Middle frontal gyrus (tissue), 1 donor: ENCODE measurements at regions not wholly inside any gene's neighbourhood (a gene's known extent, or its start where the extent isn't known, plus 50 kb on each side); places are given as distances from the start of the nearest gene placed in this dataset.
"Not testable (repeated sequence)": the region's sequence is repeated elsewhere in the genome, so short reads cannot be mapped to it uniquely, and the experiment has no call there.

Source experiments
- DNase-seq: peaks from one replicate; pipeline ENCODE4 v3.0.0-alpha.2; 2015; ENCODE audit warnings: low spot score; ENCODE audit errors: extremely low spot score

DNA sequence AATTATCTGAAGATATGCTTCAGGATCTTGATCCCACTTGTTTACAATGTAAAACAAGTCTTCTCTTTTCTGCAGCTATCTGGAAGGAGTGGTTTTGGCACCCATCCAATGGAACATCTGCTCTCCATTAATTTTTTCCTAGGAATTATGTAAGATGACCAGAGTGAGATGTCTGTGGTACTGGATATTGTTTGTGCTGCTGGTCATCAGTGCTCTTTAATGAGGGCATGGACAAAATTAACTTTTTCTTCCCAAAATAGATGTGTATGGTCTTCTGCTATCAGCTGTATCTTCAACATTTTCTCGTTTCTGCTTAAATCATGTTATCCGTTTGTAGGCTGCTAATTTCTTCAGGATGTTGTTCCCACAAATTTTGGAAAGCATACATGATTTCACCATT, 415.4 kb upstream of the KLHL1 start:
- DNase-seq: no peak

- no peak for DNase-seq
Observed at GRCh38 chr13:70520275-70521036, 412.2 kb upstream of the KLHL1 start.

- DNase-seq: no peak
Observed at GRCh38 chr13:70518081-70518480, 409.8 kb upstream of the KLHL1 start.

DNA sequence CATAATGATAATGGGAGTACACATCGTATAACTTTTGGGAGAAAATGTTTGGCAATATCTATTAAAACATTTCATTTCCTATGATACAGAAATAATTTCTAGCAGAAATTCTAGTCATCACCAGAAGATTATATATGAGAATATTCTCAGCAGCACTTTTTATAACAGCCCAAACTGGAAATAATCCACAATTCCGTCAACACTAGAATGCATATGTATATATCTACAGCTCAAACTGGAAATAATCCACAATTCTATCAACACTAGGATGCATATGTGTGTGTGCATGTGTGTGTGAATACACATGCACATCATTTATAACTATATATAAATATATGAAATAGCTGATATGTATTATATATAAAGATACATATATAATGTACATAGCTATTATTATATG, 408.0 kb upstream of the KLHL1 start:
- DNase-seq: no peak

DNA sequence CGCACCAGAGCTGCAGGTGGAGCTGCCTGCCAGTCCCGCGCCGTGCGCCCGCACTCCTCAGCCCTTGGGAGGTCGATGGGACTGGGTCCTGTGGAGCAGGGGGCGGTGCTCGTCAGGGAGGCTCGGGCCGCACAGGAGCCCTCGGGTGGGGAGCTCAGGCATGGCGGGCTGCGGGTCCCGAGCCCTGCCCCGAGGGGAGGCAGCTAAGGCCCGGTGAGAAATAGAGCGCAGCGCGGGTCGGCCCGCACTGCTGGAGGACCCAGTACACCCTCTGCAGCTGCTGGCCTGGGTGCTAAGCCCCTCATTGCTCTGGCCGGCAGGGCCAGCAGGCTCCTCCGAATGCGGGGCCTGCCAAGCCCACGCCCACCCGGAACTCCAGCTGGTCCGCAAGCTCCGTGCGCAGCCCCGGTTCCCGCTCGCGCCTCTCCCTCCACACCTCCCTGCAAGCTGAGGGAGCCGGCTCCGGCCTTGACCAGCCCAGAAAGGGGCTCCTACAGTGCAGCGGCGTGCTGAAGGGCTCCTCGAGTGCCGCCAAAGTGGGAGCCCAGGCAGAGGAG, 403.7 kb upstream of the KLHL1 start:
- DNase-seq: not testable (repeated sequence)

DNA sequence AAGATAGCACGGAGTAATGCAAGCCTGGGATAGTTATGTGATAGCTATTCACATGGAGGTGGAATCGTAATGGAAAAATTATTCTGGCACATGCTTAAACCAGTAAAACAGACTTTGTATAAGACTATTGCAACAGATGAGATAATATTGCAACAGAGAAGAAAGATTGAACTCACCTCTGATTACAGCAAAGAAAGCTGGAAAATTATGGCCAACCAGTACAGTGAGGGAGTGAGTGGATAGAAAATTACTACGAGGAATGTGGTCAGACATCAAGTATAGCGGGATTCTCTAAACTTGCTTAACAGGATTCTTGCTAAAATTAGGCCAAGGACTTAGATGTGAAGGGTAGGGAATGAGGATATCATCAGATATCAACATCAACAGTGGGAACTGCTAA, 397.6 kb upstream of the KLHL1 start:
- no peak for DNase-seq

DNA sequence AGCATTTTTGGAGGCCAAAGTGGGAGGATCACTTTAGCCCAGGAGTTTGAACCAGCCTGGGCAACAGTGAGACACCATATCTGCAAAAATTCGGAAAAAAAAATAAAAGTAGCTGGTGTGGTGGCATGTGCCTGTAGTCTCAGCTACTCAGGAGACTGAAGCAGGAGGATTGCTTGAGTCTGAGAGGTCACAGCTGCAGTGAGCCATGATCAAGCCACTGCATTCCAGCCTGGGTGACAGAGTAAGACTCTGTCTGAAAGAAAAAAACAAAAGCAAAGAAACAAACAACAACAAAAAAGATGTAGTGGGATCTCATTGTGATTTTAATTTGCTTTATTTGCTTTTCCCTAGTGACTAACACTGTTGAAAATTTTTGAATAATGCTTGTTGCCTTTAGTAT, 394.7 kb upstream of the KLHL1 start:
- DNase-seq: no peak

DNA sequence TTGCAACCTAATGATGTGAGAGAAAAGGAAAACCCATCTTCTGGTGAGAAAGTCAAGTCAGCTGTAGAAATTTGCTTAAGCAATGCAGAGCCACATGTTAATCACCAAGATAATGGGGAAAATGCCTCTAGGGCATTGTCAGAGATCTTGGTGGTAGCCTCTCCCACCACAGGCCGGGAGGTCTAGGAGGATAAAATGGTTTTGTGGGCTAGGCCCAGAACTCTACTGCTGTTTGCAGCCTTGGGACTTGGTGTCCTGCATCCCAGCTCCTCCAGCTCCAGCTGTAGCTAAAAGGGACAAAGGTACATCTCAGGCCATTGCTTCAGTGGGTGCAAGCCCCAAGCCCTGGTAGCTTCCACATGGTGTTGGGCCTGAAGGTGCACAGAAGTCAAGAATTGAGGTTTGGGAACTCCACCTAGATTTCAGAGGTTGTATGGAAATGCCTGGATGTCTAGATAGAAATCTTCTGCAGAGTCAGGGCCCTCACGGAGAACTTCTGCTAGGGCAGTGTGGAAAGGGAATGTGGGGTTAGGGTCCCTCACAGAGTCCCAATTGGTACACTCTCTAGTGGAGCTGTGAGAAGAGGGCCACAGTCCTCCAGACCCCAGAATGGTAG, 382.2 kb upstream of the KLHL1 start:
- DNase-seq: no peak

DNA sequence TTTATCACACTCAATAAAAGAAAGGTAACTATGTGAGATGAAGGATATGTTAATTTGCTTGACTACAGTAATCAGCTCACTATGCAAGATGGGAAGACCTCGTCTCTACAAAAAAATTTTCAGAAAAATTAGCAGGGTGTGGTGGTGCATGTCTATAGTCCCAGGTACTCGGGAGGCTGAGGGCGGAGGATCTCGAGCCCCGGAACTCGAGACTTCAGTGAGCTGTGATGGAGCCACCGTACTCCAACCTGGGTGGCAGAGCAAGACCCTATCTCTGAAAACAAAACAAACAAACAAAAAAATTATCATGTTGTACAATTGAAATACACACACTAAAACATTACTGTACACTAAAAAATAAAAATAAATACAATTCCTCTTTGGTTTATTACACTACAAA, 376.7 kb upstream of the KLHL1 start:
- no peak for DNase-seq

GRCh38 chr13:70483599-70484276, 375.5 kb upstream of the KLHL1 start:
- DNase-seq: no peak

DNA sequence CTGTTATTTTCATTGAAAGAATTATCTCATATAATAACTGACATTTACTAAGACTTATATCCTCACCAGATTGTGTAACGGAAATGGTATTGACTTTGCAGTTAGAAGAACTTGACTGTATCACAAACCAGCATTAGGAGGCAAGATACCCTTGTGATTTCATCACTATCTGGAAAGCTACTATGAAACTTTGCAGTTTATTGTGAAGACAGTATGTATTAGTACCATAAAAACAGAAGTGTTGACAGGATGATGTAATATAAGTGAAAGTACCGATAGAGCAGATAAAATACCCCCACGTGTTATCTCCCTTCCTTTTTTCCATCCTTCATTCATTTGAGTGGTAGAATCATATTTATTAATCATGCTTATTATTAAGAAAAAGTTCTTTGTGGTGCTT, 365.7 kb upstream of the KLHL1 start:
- no peak for DNase-seq

DNA sequence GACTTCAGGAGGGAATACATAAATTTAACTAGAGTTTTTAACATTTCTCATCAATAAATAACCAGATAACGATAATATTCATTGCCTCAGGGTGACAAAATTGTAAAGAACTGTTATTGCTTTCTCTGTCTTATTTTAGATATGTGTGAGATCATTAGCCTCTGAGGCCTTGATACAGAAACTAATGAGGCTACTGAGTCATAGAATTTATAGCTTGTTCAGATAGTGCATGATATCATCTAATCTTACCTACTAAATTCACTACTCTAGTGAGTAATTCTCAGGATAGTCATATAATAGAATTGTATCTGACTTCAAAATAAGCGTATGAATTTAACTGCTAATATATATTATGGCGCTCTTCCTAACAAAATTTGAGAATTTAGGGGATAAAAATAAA, 360.8 kb upstream of the KLHL1 start:
- DNase-seq: no peak

DNA sequence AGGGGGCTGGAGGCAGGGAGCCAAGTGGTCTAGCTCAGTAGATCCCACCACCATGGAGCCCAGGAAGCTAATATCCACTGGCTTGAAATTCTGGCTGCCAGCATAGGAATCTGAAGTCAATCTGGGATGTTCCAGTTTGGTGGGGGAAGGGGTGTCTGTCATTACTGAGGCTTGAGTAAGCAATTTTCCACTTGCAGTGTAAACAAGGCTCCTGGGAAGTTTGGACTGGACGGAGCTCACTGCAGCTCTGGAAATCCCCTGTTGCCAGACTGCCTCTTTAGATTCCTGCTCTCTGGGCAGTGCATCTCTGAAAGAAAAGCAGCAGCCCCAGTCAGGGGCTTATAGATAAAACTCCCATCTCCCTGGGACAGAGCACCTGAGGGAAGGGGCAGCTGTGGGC, 349.2 kb upstream of the KLHL1 start:
- DNase-seq: no peak

- DNase-seq: no peak
Observed at GRCh38 chr13:70448820-70449219, 340.6 kb upstream of the KLHL1 start.

DNA sequence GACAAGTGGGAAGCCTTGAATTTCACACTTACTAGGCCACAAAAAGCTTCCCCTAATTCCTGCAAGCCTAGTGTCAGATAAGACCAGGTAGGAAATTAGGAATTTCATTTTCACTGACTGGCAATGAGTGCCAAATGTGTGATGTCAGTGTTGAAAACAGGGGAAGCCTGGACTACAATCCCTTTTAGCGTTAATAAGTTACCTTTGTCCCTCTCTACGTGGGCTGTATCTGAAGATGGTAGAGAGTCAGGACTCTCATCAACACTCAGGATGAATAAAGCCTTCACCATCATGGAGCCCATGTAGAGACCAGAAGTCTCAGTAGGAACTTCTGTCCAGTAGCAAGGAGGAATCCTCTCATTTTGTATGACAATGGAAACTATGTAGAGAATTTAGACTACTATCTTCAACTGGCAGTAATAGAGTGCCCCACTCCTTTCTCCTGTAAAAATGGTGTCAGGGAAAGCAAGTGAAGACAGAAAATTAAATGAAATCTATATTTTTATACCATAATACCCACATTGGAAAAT, 324.1 kb upstream of the KLHL1 start:
- DNase-seq: no peak

DNA sequence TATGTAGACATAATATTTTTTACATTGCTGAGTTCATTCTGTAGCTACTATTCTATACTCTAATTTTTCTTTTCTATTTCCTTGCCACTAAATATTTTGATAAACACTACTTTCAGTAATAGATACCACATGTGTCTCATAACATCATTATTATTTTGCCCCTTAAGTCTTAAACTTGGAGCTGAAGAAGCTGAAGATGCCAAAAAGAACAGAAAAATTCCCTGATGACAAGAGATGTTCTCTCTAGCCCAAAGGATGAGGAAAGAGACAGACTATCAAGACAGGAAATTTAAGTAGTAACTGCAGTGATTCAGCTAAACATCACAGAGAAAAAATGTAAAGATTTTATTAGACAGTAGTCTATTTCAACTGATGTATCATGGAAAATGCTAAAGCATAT, 322.0 kb upstream of the KLHL1 start:
- no peak for DNase-seq

GRCh38 chr13:70424928-70425327, 316.7 kb upstream of the KLHL1 start:
- no peak for DNase-seq

DNA sequence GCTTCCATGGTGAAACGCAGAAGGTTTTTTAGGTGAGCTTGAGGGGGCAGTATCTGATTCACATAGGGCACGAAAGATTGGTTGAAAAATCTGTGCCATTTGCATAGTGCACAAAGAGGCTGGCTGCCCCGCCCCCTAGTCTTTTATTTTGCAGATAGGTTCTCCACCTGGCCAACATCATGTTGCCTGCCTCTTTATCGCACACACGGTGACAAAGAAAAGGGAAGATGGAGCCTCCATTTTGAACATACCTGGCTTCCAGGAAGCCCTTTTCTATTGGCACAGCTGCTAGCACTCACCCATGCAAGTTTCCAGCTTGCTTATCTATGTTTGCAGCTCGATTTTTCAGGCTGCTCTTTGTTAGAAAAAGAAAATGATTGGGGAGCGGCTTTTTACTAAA, 316.2 kb upstream of the KLHL1 start:
- no peak for DNase-seq

GRCh38 chr13:70415136-70415535, 306.9 kb upstream of the KLHL1 start:
- no peak for DNase-seq

- DNase-seq: no peak
Observed at GRCh38 chr13:70408865-70409264, 300.6 kb upstream of the KLHL1 start.

GRCh38 chr13:70407486-70407885, 299.2 kb upstream of the KLHL1 start:
- DNase-seq: no peak

DNA sequence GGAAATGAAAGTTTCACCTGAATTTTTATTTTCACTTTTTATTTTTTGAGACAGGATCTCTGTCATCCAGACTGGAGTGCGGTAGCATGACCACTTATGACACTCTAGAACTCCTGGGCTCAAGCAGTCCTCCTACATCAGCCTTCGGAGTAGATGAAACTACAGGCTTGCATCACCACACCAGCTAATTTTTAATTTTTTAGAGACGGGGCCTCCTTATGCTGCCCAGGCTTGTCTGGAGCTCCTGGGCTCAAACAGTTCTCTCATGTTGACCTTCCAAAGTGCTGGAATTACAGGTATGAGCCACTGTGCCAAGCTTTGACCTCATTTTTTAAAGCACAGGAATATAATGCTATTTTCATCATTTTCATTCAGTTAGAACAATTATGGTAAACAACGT, 297.0 kb upstream of the KLHL1 start:
- no peak for DNase-seq
